VCaP (cell line): ENCODE measurements at regions not wholly inside any gene's neighbourhood (a gene's known extent, or its start where the extent isn't known, plus 50 kb on each side); places are given as distances from the start of the nearest gene placed in this dataset.
"Not testable (repeated sequence)": the region's sequence is repeated elsewhere in the genome, so short reads cannot be mapped to it uniquely, and the experiment has no call there.

Experiments
- H3K27ac ChIP-seq: fragments of 450-650 bp; 2 replicates; pipeline ENCODE4 v1.5.1; 2017
- CTCF ChIP-seq: fragments of 450-650 bp; conservative IDR thresholded peaks from 2 replicates; pipeline ENCODE4 v1.5.1; 2017; ENCODE audit warnings: mild to moderate bottlenecking, moderate library complexity

GRCh38 chr14:87617079-87617478, 375.9 kb downstream of the GALC start:
- H3K27ac ChIP-seq, result peak overlapping the region; percentile 15; the same call in 1 of the 2 replicates
- TF ChIP-seq CTCF, result no peak

GRCh38 chr14:87615822-87616679, 376.9 kb downstream of the GALC start:
- TF ChIP-seq CTCF, result peak; percentile 88
- H3K27ac ChIP-seq, result no peak overlapping the region

GRCh38 chr14:87615047-87615446, 377.9 kb downstream of the GALC start:
- TF ChIP-seq CTCF, result no peak
- no peak overlapping the region for H3K27ac ChIP-seq

- TF ChIP-seq CTCF, result no peak
These were observed 379.1 kb downstream of the GALC start for GRCh38 chr14:87613881-87614280.

GRCh38 chr14:87607056-87607455, 385.9 kb downstream of the GALC start:
- not testable (repeated sequence) for H3K27ac ChIP-seq

More at GRCh38 chr14:87613881-87614280, 379.1 kb downstream of the GALC start:
- H3K27ac ChIP-seq, result no peak overlapping the region

- H3K27ac ChIP-seq, result no peak overlapping the region
- no peak for TF ChIP-seq CTCF
These were observed 391.9 kb downstream of the GALC start for GRCh38 chr14:87601036-87601435.

GRCh38 chr14:87600240-87600639, 392.7 kb downstream of the GALC start:
- H3K27ac ChIP-seq, result no peak overlapping the region
- TF ChIP-seq CTCF, result no peak

GRCh38 chr14:87581298-87581697, 411.7 kb downstream of the GALC start:
- TF ChIP-seq CTCF, result no peak
- no peak overlapping the region for H3K27ac ChIP-seq
